Activated gamma-delta T cell treated with Interleukin-2 at 50 U/mL for 16 hours (primary cell): ENCODE measurements at regions not wholly inside any gene's neighbourhood (a gene's known extent, or its start where the extent isn't known, plus 50 kb on each side); places are given as distances from the start of the nearest gene placed in this dataset.
"Not testable (repeated sequence)": the region's sequence is repeated elsewhere in the genome, so short reads cannot be mapped to it uniquely, and the experiment has no call there.

Experiments used
- DNase-seq: peaks from one replicate; pipeline ENCODE4 v3.0.0-alpha.2; 2020

GRCh38 chr4:14902342-14902741, 99.9 kb upstream of the CPEB2 start:
- DNase-seq = no peak

- no peak for DNase-seq
These were observed 99.0 kb upstream of the CPEB2 start for GRCh38 chr4:14903321-14903720.

DNA sequence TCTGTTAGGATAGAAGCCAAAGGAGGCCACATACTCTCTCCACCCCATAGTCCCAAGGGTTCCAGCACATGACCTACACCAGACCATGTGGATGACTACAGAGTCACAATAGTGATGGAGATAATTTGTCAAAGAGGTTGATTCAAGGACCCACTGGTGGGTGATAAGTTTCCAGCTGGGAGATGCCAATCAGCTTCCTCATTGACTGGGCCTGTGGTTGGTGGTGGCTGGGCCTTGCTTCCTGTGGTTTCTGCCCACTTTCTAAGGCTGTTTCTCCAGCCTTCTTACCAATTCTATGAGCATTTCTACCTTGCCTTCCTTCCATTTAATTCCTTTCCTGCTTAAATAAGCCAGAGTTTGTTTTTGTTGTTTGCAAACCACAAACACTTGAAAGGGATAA, 95.5 kb upstream of the CPEB2 start:
- no peak for DNase-seq

DNA sequence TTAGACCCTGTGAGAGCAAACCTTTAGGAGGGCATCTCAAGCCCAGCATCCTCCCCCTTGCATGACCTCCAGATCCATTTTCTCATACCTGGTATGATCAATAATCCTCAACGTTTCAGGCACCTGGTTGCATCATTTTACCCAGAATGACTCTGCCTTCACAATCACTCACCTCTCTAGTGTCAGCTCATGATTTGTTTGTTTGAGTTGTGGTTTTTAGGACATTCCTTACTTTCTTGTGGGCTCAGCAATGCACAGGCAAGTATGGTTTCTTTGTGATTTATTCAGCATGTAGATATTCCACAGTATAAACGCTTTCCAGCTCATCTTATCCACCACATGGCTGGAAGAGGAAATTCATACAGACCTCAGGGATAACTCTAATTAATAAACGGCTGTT, 93.6 kb upstream of the CPEB2 start:
- no peak for DNase-seq

- DNase-seq = no peak
These were observed 91.9 kb upstream of the CPEB2 start for GRCh38 chr4:14910411-14910810.

DNA sequence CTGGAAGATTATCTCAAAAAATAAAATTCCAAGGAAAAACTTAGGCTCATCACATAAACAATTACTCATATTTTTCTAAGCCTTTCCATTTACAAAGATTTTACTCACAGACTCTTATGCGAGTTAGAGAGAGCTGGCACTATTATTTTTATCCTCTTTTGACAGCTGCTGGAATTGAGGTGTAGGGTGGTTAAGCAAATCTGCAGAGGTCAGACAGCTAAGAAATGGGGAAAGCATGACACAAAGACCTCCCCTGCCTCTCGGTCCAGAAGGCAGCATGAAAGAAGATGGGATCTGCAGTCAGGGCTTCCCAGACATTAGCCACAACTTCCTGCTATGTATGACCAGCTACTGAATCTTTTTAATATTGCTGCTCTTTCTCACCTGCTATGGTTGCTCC, 89.9 kb upstream of the CPEB2 start:
- no peak for DNase-seq

- DNase-seq = no peak
These were observed 87.3 kb upstream of the CPEB2 start for GRCh38 chr4:14915018-14915417.

- no peak for DNase-seq
These were observed 85.6 kb upstream of the CPEB2 start for GRCh38 chr4:14916554-14917297.

DNA sequence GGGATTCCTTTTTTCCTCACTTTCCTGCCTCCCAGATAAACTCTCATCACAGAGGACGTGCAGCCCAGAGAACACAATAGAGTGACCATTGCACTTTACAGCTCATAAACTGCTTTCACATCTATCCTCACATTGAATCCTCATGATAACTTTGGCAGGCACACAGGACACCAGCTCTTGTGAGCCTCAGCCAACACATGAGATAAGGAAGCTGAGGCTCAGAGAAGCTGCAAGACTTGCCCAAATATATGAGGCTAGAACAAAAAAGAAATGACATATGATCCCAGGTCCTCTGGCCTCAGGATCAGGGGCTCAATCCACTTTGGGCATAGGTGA, 85.0 kb upstream of the CPEB2 start:
- no peak for DNase-seq

GRCh38 chr4:14918336-14918735, 83.9 kb upstream of the CPEB2 start:
- no peak for DNase-seq

DNA sequence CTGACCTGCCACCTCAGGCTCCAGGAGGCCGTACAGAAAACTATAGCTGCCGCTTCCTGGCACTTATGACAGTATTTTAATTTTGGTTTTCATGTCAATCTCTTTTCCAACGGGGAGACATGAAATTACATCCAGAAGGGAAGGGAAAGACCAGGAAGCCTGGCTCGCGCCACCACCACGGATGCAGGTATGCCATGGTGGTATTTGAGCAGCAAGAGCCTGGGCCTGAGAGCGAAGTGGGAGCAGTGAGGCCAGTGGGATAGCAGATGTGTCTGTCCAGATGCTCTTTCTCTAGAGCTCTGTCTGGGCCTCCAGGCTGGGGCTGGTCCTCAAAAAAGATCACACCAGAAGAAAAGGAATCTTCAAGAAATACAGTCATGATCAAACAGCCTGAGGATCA, 82.5 kb upstream of the CPEB2 start:
- no peak for DNase-seq

GRCh38 chr4:14920237-14920636, 82.0 kb upstream of the CPEB2 start:
- DNase-seq = no peak

DNA sequence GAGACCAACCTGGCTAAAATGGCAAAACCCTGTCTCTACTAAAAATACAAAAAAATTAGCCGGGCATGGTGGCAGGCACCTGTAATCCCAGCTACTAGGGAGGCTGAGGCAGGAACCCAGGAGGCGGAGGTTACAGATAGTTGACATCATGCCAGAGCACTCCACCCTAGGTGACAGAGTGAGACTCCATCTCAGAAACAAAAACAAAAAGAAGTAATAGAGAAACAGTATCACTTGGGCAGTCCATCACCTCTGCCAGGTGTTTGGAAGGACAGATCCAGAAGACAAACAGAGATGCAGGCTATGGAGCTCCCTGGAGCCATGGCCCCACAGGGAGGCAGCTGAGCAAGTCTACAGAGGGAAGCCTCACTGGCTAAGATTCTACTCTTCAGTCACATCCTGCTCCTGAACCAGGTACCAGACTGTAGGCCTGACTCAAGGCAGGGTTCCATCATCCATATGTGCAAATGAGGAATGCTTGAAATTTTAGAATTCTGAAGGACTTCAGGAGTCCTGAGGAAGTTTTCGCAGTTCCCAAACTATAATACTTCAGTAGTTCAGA, 81.4 kb upstream of the CPEB2 start:
- DNase-seq = no peak

- DNase-seq = not testable (repeated sequence)
These were observed 80.5 kb upstream of the CPEB2 start for GRCh38 chr4:14921781-14922180.

- no peak for DNase-seq
These were observed 78.0 kb upstream of the CPEB2 start for GRCh38 chr4:14924076-14924811.

GRCh38 chr4:14924812-14925344, 77.4 kb upstream of the CPEB2 start:
- no peak for DNase-seq

DNA sequence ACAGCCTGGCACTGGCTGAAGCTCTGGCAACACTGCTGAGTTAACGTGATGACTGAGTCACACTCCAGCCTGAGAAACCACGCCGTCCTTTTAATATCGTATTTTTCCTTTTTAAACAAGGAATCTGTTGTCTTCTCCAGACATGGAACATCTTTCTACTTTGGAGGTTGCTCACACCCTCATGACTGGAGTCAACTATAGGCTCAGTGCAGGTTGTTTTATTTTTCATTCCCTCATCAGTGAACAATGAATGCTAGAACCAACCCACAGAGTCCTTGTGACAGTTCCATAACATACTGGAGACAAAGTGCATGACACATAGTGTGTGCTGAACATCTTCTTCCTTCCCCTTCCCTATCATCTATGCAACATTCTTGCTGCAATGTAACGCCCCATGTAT, 76.8 kb upstream of the CPEB2 start:
- DNase-seq = no peak

- no peak for DNase-seq
These were observed 75.9 kb upstream of the CPEB2 start for GRCh38 chr4:14926368-14926767.

- no peak for DNase-seq
These were observed 74.2 kb upstream of the CPEB2 start for GRCh38 chr4:14928035-14928434.

DNA sequence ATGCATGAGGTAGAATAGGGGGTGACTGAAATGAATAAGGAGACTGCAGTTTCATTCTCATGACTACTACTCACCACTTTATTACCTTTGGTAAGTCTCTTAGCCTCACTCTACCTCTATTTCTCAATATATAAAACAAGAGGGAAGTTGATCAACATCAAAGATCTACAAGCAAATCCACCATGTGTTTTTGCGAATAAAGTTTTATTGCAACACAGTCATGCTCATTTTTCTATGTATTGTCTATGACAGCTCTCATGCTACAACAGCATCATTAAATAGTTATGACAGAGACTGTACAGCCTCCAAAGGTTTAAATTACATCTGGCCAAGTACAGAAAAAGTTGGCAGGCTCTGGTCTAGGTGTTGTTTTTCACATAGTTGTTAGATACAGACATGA, 72.6 kb upstream of the CPEB2 start:
- DNase-seq = no peak

GRCh38 chr4:14934704-14935390, 67.4 kb upstream of the CPEB2 start:
- DNase-seq = no peak

DNA sequence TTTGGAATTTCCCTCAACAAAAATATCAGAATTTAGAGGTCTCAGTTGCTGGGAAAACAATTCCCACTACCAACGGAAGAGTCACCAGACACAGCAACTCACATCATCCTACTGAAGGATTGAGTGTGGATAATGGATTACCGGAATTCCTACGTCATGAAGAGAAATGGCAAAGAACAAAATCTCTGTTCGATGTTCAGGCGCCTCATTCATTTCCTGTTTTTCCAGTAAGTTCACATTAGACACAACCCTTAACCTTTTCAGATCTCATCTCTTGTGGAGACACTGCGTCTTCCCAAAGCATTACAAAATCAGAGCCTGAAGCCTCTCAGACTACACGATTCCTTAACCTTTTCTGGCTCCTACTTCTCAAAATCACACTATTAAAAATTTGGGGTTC, 58.5 kb upstream of the CPEB2 start:
- no peak for DNase-seq

DNA sequence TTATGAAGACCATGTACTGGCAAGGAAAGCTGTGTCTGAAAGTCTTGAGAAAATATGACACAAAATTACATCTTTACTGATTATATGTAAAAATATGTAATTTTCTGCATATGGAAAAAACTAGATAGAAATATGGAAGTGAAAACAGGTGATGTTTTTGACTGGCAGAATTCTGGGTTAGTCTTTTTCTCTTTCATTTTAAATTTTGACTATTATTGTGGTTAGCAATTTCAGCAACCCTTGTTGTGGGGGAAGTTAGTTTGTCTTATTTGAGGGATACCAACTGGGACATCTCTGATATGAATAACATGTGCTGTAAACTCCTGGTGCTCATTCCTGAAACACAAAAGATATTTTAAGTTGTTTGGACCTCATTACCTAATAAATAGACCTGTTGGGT, 49.9 kb upstream of the CPEB2 start:
- DNase-seq = no peak
